Mammary epithelial cell (primary cell): ENCODE measurements at regions not wholly inside any gene's neighbourhood (a gene's known extent, or its start where the extent isn't known, plus 50 kb on each side); places are given as distances from the start of the nearest gene placed in this dataset.

Source experiments
- CTCF ChIP-seq, 2 donors: IDR thresholded peaks in 1 of 2; conservative IDR thresholded peaks in 1 of 2; 2 replicates each; pipeline ENCODE4 v1.5.1; 2011 to 2012; ENCODE audit warnings: inconsistent platforms in 2 of 2, low read length in 2 of 2, mild to moderate bottlenecking in 2 of 2, control low read depth in 1 of 2, low read depth in 1 of 2; ENCODE audit not compliant: insufficient read depth in 1 of 2; ENCODE audit errors: extremely low read depth in 1 of 2
- EZH2 ChIP-seq: IDR thresholded peaks from 2 replicates; pipeline ENCODE4 v1.6.1; 2012; ENCODE audit warnings: low read length, inconsistent platforms, borderline replicate concordance

GRCh38 chr13:44695520-44695919 lies 119.4 kb upstream of the TSC22D1 start:
- no peak for TF ChIP-seq CTCF (conservative IDR thresholded peaks at IDR 0.05 in 1 of 2, IDR thresholded peaks at IDR 0.05 in 1 of 2; ENCODE audit: extremely low read depth in 1 of 2, insufficient read depth in 1 of 2, low read depth in 1 of 2, low read length in 2 of 2)
- TF ChIP-seq EZH2, result no peak
